ENCODE measurements at regions not wholly inside any gene's neighbourhood (a gene's known extent, or its start where the extent isn't known, plus 50 kb on each side); places are given as distances from the start of the nearest gene placed in this dataset.
A peak's percentile ranks its signal among the peaks of the same experiment; 100 is the strongest.
"Not testable (repeated sequence)": the region's sequence is repeated elsewhere in the genome, so short reads cannot be mapped to it uniquely, and the experiment has no call there.

- no peak for DNase-seq (ENCODE audit: low read depth)
These were observed 702.9 kb upstream of the PCDH9 start for GRCh38 chr13:67932991-67933390.

- DNase-seq (ENCODE audit: low read depth), result no peak
These were observed 687.3 kb upstream of the PCDH9 start for GRCh38 chr13:67917291-67917987.

- DNase-seq (ENCODE audit: low read depth), result no peak
These were observed 686.5 kb upstream of the PCDH9 start for GRCh38 chr13:67916650-67917049.

GRCh38 chr13:67914535-67914934 lies 684.4 kb upstream of the PCDH9 start:
- no peak for DNase-seq (ENCODE audit: low read depth)

- not testable (repeated sequence) for DNase-seq (ENCODE audit: low read depth)
These were observed 672.8 kb upstream of the PCDH9 start for GRCh38 chr13:67902960-67903359.

- DNase-seq (ENCODE audit: low read depth), result no peak
These were observed 650.8 kb upstream of the PCDH9 start for GRCh38 chr13:67880916-67881315.

GRCh38 chr13:67878376-67878775 lies 648.2 kb upstream of the PCDH9 start:
- no peak for DNase-seq (ENCODE audit: low read depth)

- no peak for DNase-seq (ENCODE audit: low read depth)
These were observed 646.9 kb upstream of the PCDH9 start for GRCh38 chr13:67877031-67877430.

- DNase-seq (ENCODE audit: low read depth), result no peak
These were observed 637.1 kb upstream of the PCDH9 start for GRCh38 chr13:67867206-67867605.

- no peak for DNase-seq (ENCODE audit: low read depth)
These were observed 630.2 kb upstream of the PCDH9 start for GRCh38 chr13:67860315-67860714.

- DNase-seq (ENCODE audit: low read depth), result no peak
These were observed 629.8 kb upstream of the PCDH9 start for GRCh38 chr13:67859904-67860303.

GRCh38 chr13:67857581-67858310 lies 627.6 kb upstream of the PCDH9 start:
- DNase-seq (ENCODE audit: low read depth), result no peak

- DNase-seq (ENCODE audit: low read depth), result no peak
These were observed 626.8 kb upstream of the PCDH9 start for GRCh38 chr13:67856955-67857354.

- DNase-seq (ENCODE audit: low read depth), result no peak
These were observed 625.7 kb upstream of the PCDH9 start for GRCh38 chr13:67855741-67856238.

GRCh38 chr13:67854990-67855389 lies 624.9 kb upstream of the PCDH9 start:
- DNase-seq (ENCODE audit: low read depth), result no peak

- no peak for DNase-seq (ENCODE audit: low read depth)
These were observed 614.4 kb upstream of the PCDH9 start for GRCh38 chr13:67844574-67844973.

GRCh38 chr13:67841071-67841470 lies 610.9 kb upstream of the PCDH9 start:
- no peak for DNase-seq (ENCODE audit: low read depth)

- DNase-seq (ENCODE audit: low read depth), result no peak
These were observed 603.4 kb upstream of the PCDH9 start for GRCh38 chr13:67833564-67833963.

GRCh38 chr13:67829641-67830040 lies 599.5 kb upstream of the PCDH9 start:
- peak; percentile 12 for DNase-seq (ENCODE audit: low read depth)

GRCh38 chr13:67827992-67828391 lies 597.9 kb upstream of the PCDH9 start:
- peak; percentile 3 for DNase-seq (ENCODE audit: low read depth)

- no peak for DNase-seq (ENCODE audit: low read depth)
These were observed 591.5 kb upstream of the PCDH9 start for GRCh38 chr13:67821606-67822005.

GRCh38 chr13:67806796-67807195 lies 576.7 kb upstream of the PCDH9 start:
- no peak for DNase-seq (ENCODE audit: low read depth)

GRCh38 chr13:67803118-67803517 lies 573.0 kb upstream of the PCDH9 start:
- DNase-seq (ENCODE audit: low read depth), result no peak
